ENCODE measurements at regions not wholly inside any gene's neighbourhood (a gene's known extent, or its start where the extent isn't known, plus 50 kb on each side); places are given as distances from the start of the nearest gene placed in this dataset.
"Not testable (repeated sequence)": the region's sequence is repeated elsewhere in the genome, so short reads cannot be mapped to it uniquely, and the experiment has no call there.

- H3K36me3 ChIP-seq (ENCODE audit: insufficient read depth, low read length) = no peaks in the 10 kb centered on the region
- H3K9me2 ChIP-seq (ENCODE audit: low read depth, low read length) = no peaks in the 10 kb centered on the region
- no peaks in the 10 kb centered on the region for H3K4me1 ChIP-seq (ENCODE audit: insufficient read depth, low read length, severe bottlenecking)
- no peak overlapping the region for H2AFZ ChIP-seq (ENCODE audit: low read length)
- H3K4me2 ChIP-seq (ENCODE audit: low read length) = no peak overlapping the region
- no peaks in the 10 kb centered on the region for H4K20me1 ChIP-seq (ENCODE audit: insufficient read depth, low read length)
- H3K27ac ChIP-seq (ENCODE audit: low read depth, low read length, poor library complexity, severe bottlenecking) = no peak overlapping the region
- no peak overlapping the region for H3K9ac ChIP-seq (ENCODE audit: low read length)
- no peaks in the 10 kb centered on the region for H3F3A ChIP-seq (ENCODE audit: insufficient read depth, low read length)
- H3K4me3 ChIP-seq (ENCODE audit: low read depth, low read length, poor library complexity, severe bottlenecking) = no peak overlapping the region
- H3K27me3 ChIP-seq (ENCODE audit: insufficient read depth, low read length) = peaks cover 4% of the 10 kb centered on the region; the same call in 1 of the 2 replicates
- no peaks in the 10 kb centered on the region for H3K79me2 ChIP-seq (ENCODE audit: insufficient read depth, low read length)
- no peaks in the 10 kb centered on the region for H3K9me3 ChIP-seq (ENCODE audit: low read length)
- TF ChIP-seq EZH2 (IDR thresholded peaks at IDR 0.05; ENCODE audit: borderline replicate concordance, low read length) = no peak
- TF ChIP-seq, protein P1, sequence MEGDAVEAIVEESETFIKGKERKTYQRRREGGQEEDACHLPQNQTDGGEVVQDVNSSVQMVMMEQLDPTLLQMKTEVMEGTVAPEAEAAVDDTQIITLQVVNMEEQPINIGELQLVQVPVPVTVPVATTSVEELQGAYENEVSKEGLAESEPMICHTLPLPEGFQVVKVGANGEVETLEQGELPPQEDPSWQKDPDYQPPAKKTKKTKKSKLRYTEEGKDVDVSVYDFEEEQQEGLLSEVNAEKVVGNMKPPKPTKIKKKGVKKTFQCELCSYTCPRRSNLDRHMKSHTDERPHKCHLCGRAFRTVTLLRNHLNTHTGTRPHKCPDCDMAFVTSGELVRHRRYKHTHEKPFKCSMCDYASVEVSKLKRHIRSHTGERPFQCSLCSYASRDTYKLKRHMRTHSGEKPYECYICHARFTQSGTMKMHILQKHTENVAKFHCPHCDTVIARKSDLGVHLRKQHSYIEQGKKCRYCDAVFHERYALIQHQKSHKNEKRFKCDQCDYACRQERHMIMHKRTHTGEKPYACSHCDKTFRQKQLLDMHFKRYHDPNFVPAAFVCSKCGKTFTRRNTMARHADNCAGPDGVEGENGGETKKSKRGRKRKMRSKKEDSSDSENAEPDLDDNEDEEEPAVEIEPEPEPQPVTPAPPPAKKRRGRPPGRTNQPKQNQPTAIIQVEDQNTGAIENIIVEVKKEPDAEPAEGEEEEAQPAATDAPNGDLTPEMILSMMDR (IDR thresholded peaks at IDR 0.05; ENCODE audit: low read length) = no peak
Observed at GRCh38 chr6:7016226-7016625, 91.5 kb upstream of the RREB1 start.

- Histone ChIP-seq H3K4me1 (ENCODE audit: insufficient read depth, low read length, severe bottlenecking) (no peaks in the 10 kb centered on the region), H3K9me2 (ENCODE audit: low read depth, low read length) (no peaks in the 10 kb centered on the region), H3K36me3 (ENCODE audit: insufficient read depth, low read length) (no peaks in the 10 kb centered on the region), H3K9ac (ENCODE audit: low read length) (no peak overlapping the region), H3K4me3 (ENCODE audit: low read depth, low read length, poor library complexity, severe bottlenecking) (no peak overlapping the region), H3K9me3 (ENCODE audit: low read length) (no peaks in the 10 kb centered on the region), H3K27ac (ENCODE audit: low read depth, low read length, poor library complexity, severe bottlenecking) (no peak overlapping the region), H2AFZ (ENCODE audit: low read length) (no peak overlapping the region), H3K4me2 (ENCODE audit: low read length) (no peak overlapping the region), H3K79me2 (ENCODE audit: insufficient read depth, low read length) (no peaks in the 10 kb centered on the region), H3K27me3 (ENCODE audit: insufficient read depth, low read length) (no peaks in the 10 kb centered on the region), H4K20me1 (ENCODE audit: insufficient read depth, low read length) (no peaks in the 10 kb centered on the region), H3F3A (ENCODE audit: insufficient read depth, low read length) (no peaks in the 10 kb centered on the region)
- TF ChIP-seq EZH2 (IDR thresholded peaks at IDR 0.05; ENCODE audit: borderline replicate concordance, low read length) = no peak
- TF ChIP-seq, protein P1 (IDR thresholded peaks at IDR 0.05; ENCODE audit: low read length) = no peak
Observed at GRCh38 chr6:7021301-7021700, 86.5 kb upstream of the RREB1 start.

DNA sequence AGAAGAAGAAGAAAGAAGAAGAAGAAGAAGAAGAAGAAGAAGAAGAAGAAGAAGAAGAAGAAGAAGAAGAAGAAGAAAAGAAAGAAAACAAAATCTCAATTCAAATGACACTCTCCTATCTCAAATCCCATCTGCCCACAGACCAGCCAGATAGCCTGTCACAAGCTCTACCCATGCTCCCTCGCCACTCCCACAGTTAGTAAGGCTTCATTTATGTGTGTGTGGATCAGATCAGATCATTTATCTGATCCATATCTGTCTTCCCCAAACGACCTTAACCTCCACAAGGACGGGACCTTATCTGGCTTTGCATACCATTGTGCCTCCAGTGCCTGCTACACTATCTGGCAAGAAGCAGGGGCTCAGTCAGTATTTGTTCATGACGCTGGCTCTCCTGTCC is 81.9 kb upstream of the RREB1 start:
- Histone ChIP-seq H3K27me3 (ENCODE audit: insufficient read depth, low read length) (no peaks in the 10 kb centered on the region), H3K27ac (ENCODE audit: low read depth, low read length, poor library complexity, severe bottlenecking) (no peak overlapping the region), H2AFZ (ENCODE audit: low read length) (no peak overlapping the region), H3K79me2 (ENCODE audit: insufficient read depth, low read length) (no peaks in the 10 kb centered on the region), H3K9me2 (ENCODE audit: low read depth, low read length) (no peaks in the 10 kb centered on the region), H3F3A (ENCODE audit: insufficient read depth, low read length) (no peaks in the 10 kb centered on the region), H3K4me3 (ENCODE audit: low read depth, low read length, poor library complexity, severe bottlenecking) (no peak overlapping the region), H4K20me1 (ENCODE audit: insufficient read depth, low read length) (no peaks in the 10 kb centered on the region), H3K4me2 (ENCODE audit: low read length) (no peak overlapping the region), H3K9ac (ENCODE audit: low read length) (no peak overlapping the region), H3K36me3 (ENCODE audit: insufficient read depth, low read length) (no peaks in the 10 kb centered on the region), H3K9me3 (ENCODE audit: low read length) (no peaks in the 10 kb centered on the region), H3K4me1 (ENCODE audit: insufficient read depth, low read length, severe bottlenecking) (no peaks in the 10 kb centered on the region)
- no peak for TF ChIP-seq EZH2 (IDR thresholded peaks at IDR 0.05; ENCODE audit: borderline replicate concordance, low read length)
- TF ChIP-seq, protein P1 (IDR thresholded peaks at IDR 0.05; ENCODE audit: low read length) = no peak

DNA sequence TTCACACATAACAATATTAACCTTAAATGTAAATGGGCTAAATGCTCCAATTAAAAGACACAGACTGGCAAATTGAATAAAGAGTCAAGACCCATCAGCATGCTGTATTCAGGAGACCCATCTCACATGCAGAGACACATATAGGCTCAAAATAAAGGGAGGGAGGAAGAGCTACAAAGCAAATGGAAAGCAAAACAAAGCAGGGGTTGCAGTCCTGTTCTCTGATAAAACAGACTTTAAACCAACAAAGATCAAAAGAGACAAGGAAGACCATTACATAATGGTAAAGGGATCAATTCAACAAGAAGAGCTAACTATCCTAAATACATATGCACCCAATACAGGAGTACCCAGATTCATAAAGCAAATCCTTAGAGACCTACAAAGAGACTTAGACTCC is 78.8 kb upstream of the RREB1 start:
- not testable (repeated sequence) for H3K9me3 ChIP-seq (ENCODE audit: low read length); H3K27ac ChIP-seq (ENCODE audit: low read depth, low read length, poor library complexity, severe bottlenecking); H3K79me2 ChIP-seq (ENCODE audit: insufficient read depth, low read length); H3K36me3 ChIP-seq (ENCODE audit: insufficient read depth, low read length); H3K4me1 ChIP-seq (ENCODE audit: insufficient read depth, low read length, severe bottlenecking); H3K4me3 ChIP-seq (ENCODE audit: low read depth, low read length, poor library complexity, severe bottlenecking); H3K4me2 ChIP-seq (ENCODE audit: low read length); H2AFZ ChIP-seq (ENCODE audit: low read length); H3K9ac ChIP-seq (ENCODE audit: low read length); H3F3A ChIP-seq (ENCODE audit: insufficient read depth, low read length); H4K20me1 ChIP-seq (ENCODE audit: insufficient read depth, low read length); H3K9me2 ChIP-seq (ENCODE audit: low read depth, low read length); H3K27me3 ChIP-seq (ENCODE audit: insufficient read depth, low read length)

GRCh38 chr6:7030968-7031367 is 76.8 kb upstream of the RREB1 start:
- not testable (repeated sequence) for H3K4me3 ChIP-seq (ENCODE audit: low read depth, low read length, poor library complexity, severe bottlenecking); H2AFZ ChIP-seq (ENCODE audit: low read length); H3K79me2 ChIP-seq (ENCODE audit: insufficient read depth, low read length); H3K9me3 ChIP-seq (ENCODE audit: low read length); H3K4me2 ChIP-seq (ENCODE audit: low read length); H3K9me2 ChIP-seq (ENCODE audit: low read depth, low read length); H3K27ac ChIP-seq (ENCODE audit: low read depth, low read length, poor library complexity, severe bottlenecking); H4K20me1 ChIP-seq (ENCODE audit: insufficient read depth, low read length); H3K36me3 ChIP-seq (ENCODE audit: insufficient read depth, low read length); H3K27me3 ChIP-seq (ENCODE audit: insufficient read depth, low read length); H3K9ac ChIP-seq (ENCODE audit: low read length); H3F3A ChIP-seq (ENCODE audit: insufficient read depth, low read length)
- peaks cover 22% of the 10 kb centered on the region for H3K4me1 ChIP-seq (ENCODE audit: insufficient read depth, low read length, severe bottlenecking)
